K562 (cell line): ENCODE measurements at regions not wholly inside any gene's neighbourhood (a gene's known extent, or its start where the extent isn't known, plus 50 kb on each side); places are given as distances from the start of the nearest gene placed in this dataset.

Source experiments
- CCAR2 ChIP-seq: fragments of 200-400 bp; formaldehyde crosslinking; IDR thresholded peaks from 2 replicates; pipeline ENCODE4 v1.6.1; 2017; ENCODE audit warnings: mild to moderate bottlenecking, low read depth, low read length
- CREBBP ChIP-seq: IDR thresholded peaks from one replicate; pipeline ENCODE4 v1.6.1; 2012; ENCODE audit warnings: low read depth, mild to moderate bottlenecking, control low read depth, inconsistent platforms, low read length
- GATA2 ChIP-seq: sonication (generic); formaldehyde crosslinking; IDR thresholded peaks from 2 replicates; pipeline ENCODE4 v1.4.0; 2020; ENCODE audit warnings: mild to moderate bottlenecking, missing genetic modification reagents
- MITF ChIP-seq: IDR thresholded peaks from 2 replicates; pipeline ENCODE4 v1.6.1; 2014; ENCODE audit warnings: antibody characterized with exemption
- MTA1 ChIP-seq: fragments of 450-650 bp; IDR thresholded peaks from 2 replicates; pipeline ENCODE4 v1.6.1; 2017; ENCODE audit warnings: borderline replicate concordance
- SETDB1 ChIP-seq: IDR thresholded peaks from one replicate; pipeline ENCODE4 v1.6.1; 2012; ENCODE audit warnings: low read length, control low read depth, inconsistent platforms
- SPI1 ChIP-seq: IDR thresholded peaks from 2 replicates; pipeline ENCODE4 v1.6.1; 2011; ENCODE audit warnings: low read depth, low read length, control low read depth, borderline replicate concordance
- TAL1 ChIP-seq: fragments of 450-650 bp; IDR thresholded peaks from 2 replicates; pipeline ENCODE4 v1.6.1; 2016; ENCODE audit warnings: mild to moderate bottlenecking
- TEAD4 ChIP-seq, 2 experiments: sonication (generic) in 1 of 2; formaldehyde crosslinking in 1 of 2; IDR thresholded peaks; 2 replicates each; pipeline versions ENCODE4 v1.6.1 to v1.8.0; 2012 to 2022; ENCODE audit warnings: borderline replicate concordance in 1 of 2, inconsistent platforms in 1 of 2, low read length in 1 of 2, mild to moderate bottlenecking in 1 of 2, missing genetic modification reagents in 1 of 2
- TFE3 ChIP-seq: fragments of 450-650 bp; formaldehyde crosslinking; IDR thresholded peaks from 2 replicates; pipeline ENCODE4 v1.4.0; 2020; ENCODE audit warnings: mild to moderate bottlenecking, mixed read lengths
- ZC3H4 ChIP-seq: sonication (generic); formaldehyde crosslinking; IDR thresholded peaks from 2 replicates; pipeline ENCODE4 v1.9.0; 2021; ENCODE audit warnings: missing genetic modification reagents, borderline replicate concordance
- ZEB2 ChIP-seq: fragments of 450-650 bp; IDR thresholded peaks from 2 replicates; pipeline ENCODE4 v1.6.1; 2016
- ZKSCAN3 ChIP-seq: fragments of 250-450 bp; sonication (Bioruptor Pico); IDR thresholded peaks from 2 replicates; pipeline ENCODE4 v1.4.0; 2020
- ZNF212 ChIP-seq: fragments of 450-650 bp; formaldehyde crosslinking; IDR thresholded peaks from 2 replicates; pipeline ENCODE4 v1.4.0; 2020; ENCODE audit warnings: mild to moderate bottlenecking
- ZNF561 ChIP-seq: fragments of 450-650 bp; formaldehyde crosslinking; conservative IDR thresholded peaks from 2 replicates; pipeline ENCODE4 v1.4.0; 2020; ENCODE audit warnings: mild to moderate bottlenecking, moderate library complexity
- ZNF589 ChIP-seq: fragments of 200-800 bp; sonication (Bioruptor generic); IDR thresholded peaks from 2 replicates; pipeline ENCODE4 v1.6.1; 2016; ENCODE audit warnings: low read depth, missing genetic modification characterization, missing compliant biosample characterization
- TF ChIP-seq, protein P1 (sequence below): sonication (generic); formaldehyde crosslinking; IDR thresholded peaks from 2 replicates; pipeline ENCODE4 v1.5.0; 2020; ENCODE audit warnings: missing genetic modification reagents
- TF ChIP-seq, protein P2 (sequence below): conservative IDR thresholded peaks from 2 replicates; pipeline ENCODE4 v1.6.1; 2011; ENCODE audit warnings: low read depth, mild to moderate bottlenecking, low read length; ENCODE audit not compliant: control insufficient read depth

- TF ChIP-seq CCAR2 (no peak), ZKSCAN3 (CRISPR knock-in tag) (no peak), TAL1 (no peak), MTA1 (no peak), ZNF589 (CRISPR knock-in tag) (no peak), GATA2 (no peak), ZNF212 (CRISPR knock-in tag) (no peak), ZNF561 (CRISPR knock-in tag) (no peak), CREBBP (no peak), TFE3 (CRISPR knock-in tag) (peak; percentile 66), ZEB2 (no peak), TEAD4 (IDR thresholded peaks at IDR 0.05; ENCODE audit: low read length) (no peak), TEAD4 (CRISPR knock-in tag; IDR thresholded peaks at IDR 0.05; ENCODE audit: borderline replicate concordance) (no peak), ZC3H4 (CRISPR knock-in tag) (no peak), SETDB1 (no peak), SPI1 (peak; percentile 32; the same call in 1 of the 2 replicates), MITF (no peak)
- TF ChIP-seq, protein P1, sequence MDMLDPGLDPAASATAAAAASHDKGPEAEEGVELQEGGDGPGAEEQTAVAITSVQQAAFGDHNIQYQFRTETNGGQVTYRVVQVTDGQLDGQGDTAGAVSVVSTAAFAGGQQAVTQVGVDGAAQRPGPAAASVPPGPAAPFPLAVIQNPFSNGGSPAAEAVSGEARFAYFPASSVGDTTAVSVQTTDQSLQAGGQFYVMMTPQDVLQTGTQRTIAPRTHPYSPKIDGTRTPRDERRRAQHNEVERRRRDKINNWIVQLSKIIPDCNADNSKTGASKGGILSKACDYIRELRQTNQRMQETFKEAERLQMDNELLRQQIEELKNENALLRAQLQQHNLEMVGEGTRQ (CRISPR knock-in tag): peak; percentile 48; the same call in 1 of the 2 replicates
- TF ChIP-seq, protein P2, sequence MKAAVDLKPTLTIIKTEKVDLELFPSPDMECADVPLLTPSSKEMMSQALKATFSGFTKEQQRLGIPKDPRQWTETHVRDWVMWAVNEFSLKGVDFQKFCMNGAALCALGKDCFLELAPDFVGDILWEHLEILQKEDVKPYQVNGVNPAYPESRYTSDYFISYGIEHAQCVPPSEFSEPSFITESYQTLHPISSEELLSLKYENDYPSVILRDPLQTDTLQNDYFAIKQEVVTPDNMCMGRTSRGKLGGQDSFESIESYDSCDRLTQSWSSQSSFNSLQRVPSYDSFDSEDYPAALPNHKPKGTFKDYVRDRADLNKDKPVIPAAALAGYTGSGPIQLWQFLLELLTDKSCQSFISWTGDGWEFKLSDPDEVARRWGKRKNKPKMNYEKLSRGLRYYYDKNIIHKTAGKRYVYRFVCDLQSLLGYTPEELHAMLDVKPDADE: no peak
Measured at GRCh38 chr7:134391223-134391622, 67.7 kb downstream of the AKR1B1 start (continued).
